ENCODE measurements at regions not wholly inside any gene's neighbourhood (a gene's known extent, or its start where the extent isn't known, plus 50 kb on each side); places are given as distances from the start of the nearest gene placed in this dataset.

- WGBS, result 97% methylated on average over 3 of the region's 3 CpGs
- Histone ChIP-seq H2AFZ (ENCODE audit: low read depth, low read length) (no peak overlapping the region), H2AK5ac (ENCODE audit: low read length, severe bottlenecking) (no peak overlapping the region), H3K4ac (ENCODE audit: low read depth in 1 of 2, low read length in 2 of 2) (peak overlapping the region in 1 of 2 experiments; percentile 73), H4K91ac (ENCODE audit: low read length) (no peak overlapping the region), H3K9me3 (ENCODE audit: control insufficient read depth, low read length) (no peaks in the 10 kb centered on the region), H3K9ac (ENCODE audit: low read length) (no peak overlapping the region), H3K27me3 (ENCODE audit: control insufficient read depth in 1 of 2, insufficient read depth in 1 of 2, low read length in 2 of 2) (no peaks in the 10 kb centered on the region), H3K4me2 (ENCODE audit: low read length, poor library complexity, severe bottlenecking) (no peak overlapping the region), H3K14ac (ENCODE audit: low read length in 2 of 2) (no peak overlapping the region), H3K79me1 (replicated peaks; ENCODE audit: low read length, poor library complexity, severe bottlenecking) (no peaks in the 10 kb centered on the region), H3K27ac (ENCODE audit: low read length, poor library complexity, severe bottlenecking) (no peak overlapping the region), H2BK5ac (ENCODE audit: low read depth, low read length, poor library complexity, severe bottlenecking) (no peak overlapping the region), H3K4me3 (ENCODE audit: insufficient read depth in 1 of 2, low read depth in 1 of 2, low read length in 2 of 2) (no peak overlapping the region), H3K18ac (ENCODE audit: low read depth in 1 of 2, low read length in 2 of 2) (peak overlapping the region in 1 of 2 experiments; percentile 68), H2BK15ac (ENCODE audit: low read depth, poor library complexity, severe bottlenecking) (no peak overlapping the region), H3K36me3 (ENCODE audit: control insufficient read depth in 1 of 2, insufficient read depth in 2 of 2, low read depth in 1 of 2, low read length in 2 of 2) (no peaks in the 10 kb centered on the region), H3K23ac (ENCODE audit: low read length in 2 of 2) (no peak overlapping the region), H4K8ac (ENCODE audit: low read length) (no peak overlapping the region), H3K4me1 (ENCODE audit: control insufficient read depth, insufficient read depth, low read depth, low read length) (no peaks in the 10 kb centered on the region), H2BK120ac (ENCODE audit: low read depth, low read length) (no peak overlapping the region), H2BK12ac (ENCODE audit: low read length in 2 of 2) (peak overlapping the region in 1 of 2 experiments; percentile 79)
- no peak for DNase-seq
Measured at GRCh38 chr4:155546451-155546850, 120.2 kb upstream of the GUCY1A1 start.

GRCh38 chr4:155545456-155545855, 121.2 kb upstream of the GUCY1A1 start:
- no peak for DNase-seq
- no peak overlapping the region for H3K9ac ChIP-seq (ENCODE audit: low read length)
- no peak overlapping the region for H3K14ac ChIP-seq (ENCODE audit: low read length in 2 of 2)
- no peak overlapping the region for H2AK5ac ChIP-seq (ENCODE audit: low read length, severe bottlenecking)
- no peak overlapping the region for H4K91ac ChIP-seq (ENCODE audit: low read length)
- H3K4me2 ChIP-seq (ENCODE audit: low read length, poor library complexity, severe bottlenecking), result no peak overlapping the region
- H2BK120ac ChIP-seq (ENCODE audit: low read depth, low read length), result no peak overlapping the region
- no peak overlapping the region for H2BK15ac ChIP-seq (ENCODE audit: low read depth, poor library complexity, severe bottlenecking)
- H3K9me3 ChIP-seq (ENCODE audit: control insufficient read depth, low read length), result no peaks in the 10 kb centered on the region
- H4K8ac ChIP-seq (ENCODE audit: low read length), result no peak overlapping the region
- H3K79me1 ChIP-seq (replicated peaks; ENCODE audit: low read length, poor library complexity, severe bottlenecking), result no peaks in the 10 kb centered on the region
- H2BK5ac ChIP-seq (ENCODE audit: low read depth, low read length, poor library complexity, severe bottlenecking), result no peak overlapping the region
- H3K4me1 ChIP-seq (ENCODE audit: control insufficient read depth, insufficient read depth, low read depth, low read length), result no peaks in the 10 kb centered on the region
- H3K18ac ChIP-seq (ENCODE audit: low read depth in 1 of 2, low read length in 2 of 2), result no peak overlapping the region
- no peak overlapping the region for H2AFZ ChIP-seq (ENCODE audit: low read depth, low read length)
- no peaks in the 10 kb centered on the region for H3K27me3 ChIP-seq (ENCODE audit: control insufficient read depth in 1 of 2, insufficient read depth in 1 of 2, low read length in 2 of 2)
- H3K23ac ChIP-seq (ENCODE audit: low read length in 2 of 2), result no peak overlapping the region
- H3K36me3 ChIP-seq (ENCODE audit: control insufficient read depth in 1 of 2, insufficient read depth in 2 of 2, low read depth in 1 of 2, low read length in 2 of 2), result no peaks in the 10 kb centered on the region
- H2BK12ac ChIP-seq (ENCODE audit: low read length in 2 of 2), result no peak overlapping the region
- H3K4ac ChIP-seq (ENCODE audit: low read depth in 1 of 2, low read length in 2 of 2), result no peak overlapping the region
- no peak overlapping the region for H3K27ac ChIP-seq (ENCODE audit: low read length, poor library complexity, severe bottlenecking)
- H3K4me3 ChIP-seq (ENCODE audit: insufficient read depth in 1 of 2, low read depth in 1 of 2, low read length in 2 of 2), result no peak overlapping the region
- no CpG with 5 or more reads among the region's 2 CpGs for WGBS

GRCh38 chr4:155544547-155544946, 122.1 kb upstream of the GUCY1A1 start:
- Histone ChIP-seq H2AFZ (ENCODE audit: low read depth, low read length) (no peak overlapping the region), H4K8ac (ENCODE audit: low read length) (no peak overlapping the region), H2AK5ac (ENCODE audit: low read length, severe bottlenecking) (no peak overlapping the region), H2BK12ac (ENCODE audit: low read length in 2 of 2) (peak overlapping the region in 1 of 2 experiments; percentile 18), H3K9me3 (ENCODE audit: control insufficient read depth, low read length) (no peaks in the 10 kb centered on the region), H2BK5ac (ENCODE audit: low read depth, low read length, poor library complexity, severe bottlenecking) (no peak overlapping the region), H3K18ac (ENCODE audit: low read depth in 1 of 2, low read length in 2 of 2) (no peak overlapping the region), H3K36me3 (ENCODE audit: control insufficient read depth in 1 of 2, insufficient read depth in 2 of 2, low read depth in 1 of 2, low read length in 2 of 2) (no peaks in the 10 kb centered on the region), H3K27me3 (ENCODE audit: control insufficient read depth in 1 of 2, insufficient read depth in 1 of 2, low read length in 2 of 2) (no peaks in the 10 kb centered on the region), H2BK120ac (ENCODE audit: low read depth, low read length) (peak overlapping the region; percentile 15), H3K27ac (ENCODE audit: low read length, poor library complexity, severe bottlenecking) (no peak overlapping the region), H3K4me1 (ENCODE audit: control insufficient read depth, insufficient read depth, low read depth, low read length) (no peaks in the 10 kb centered on the region), H3K14ac (ENCODE audit: low read length in 2 of 2) (no peak overlapping the region), H4K91ac (ENCODE audit: low read length) (peak overlapping the region; percentile 73), H3K4me2 (ENCODE audit: low read length, poor library complexity, severe bottlenecking) (no peak overlapping the region), H3K4ac (ENCODE audit: low read depth in 1 of 2, low read length in 2 of 2) (no peak overlapping the region), H3K23ac (ENCODE audit: low read length in 2 of 2) (no peak overlapping the region), H3K9ac (ENCODE audit: low read length) (no peak overlapping the region), H2BK15ac (ENCODE audit: low read depth, poor library complexity, severe bottlenecking) (peak overlapping the region; percentile 70), H3K79me1 (replicated peaks; ENCODE audit: low read length, poor library complexity, severe bottlenecking) (no peaks in the 10 kb centered on the region), H3K4me3 (ENCODE audit: insufficient read depth in 1 of 2, low read depth in 1 of 2, low read length in 2 of 2) (no peak overlapping the region)
- no peak for DNase-seq
- WGBS, result 90% methylated on average over 5 of the region's 6 CpGs

GRCh38 chr4:155543126-155543765, 123.4 kb upstream of the GUCY1A1 start:
- H2BK120ac ChIP-seq (ENCODE audit: low read depth, low read length), result no peak overlapping the region
- H2AFZ ChIP-seq (ENCODE audit: low read depth, low read length), result no peak overlapping the region
- H3K27me3 ChIP-seq (ENCODE audit: control insufficient read depth in 1 of 2, insufficient read depth in 1 of 2, low read length in 2 of 2), result no peaks in the 10 kb centered on the region
- H3K23ac ChIP-seq (ENCODE audit: low read length in 2 of 2), result no peak overlapping the region
- H3K36me3 ChIP-seq (ENCODE audit: control insufficient read depth in 1 of 2, insufficient read depth in 2 of 2, low read depth in 1 of 2, low read length in 2 of 2), result no peaks in the 10 kb centered on the region
- no peak overlapping the region for H3K14ac ChIP-seq (ENCODE audit: low read length in 2 of 2)
- H3K4ac ChIP-seq (ENCODE audit: low read depth in 1 of 2, low read length in 2 of 2), result no peak overlapping the region
- H3K4me1 ChIP-seq (ENCODE audit: control insufficient read depth, insufficient read depth, low read depth, low read length), result no peaks in the 10 kb centered on the region
- no peak overlapping the region for H2BK15ac ChIP-seq (ENCODE audit: low read depth, poor library complexity, severe bottlenecking)
- H2BK12ac ChIP-seq (ENCODE audit: low read length in 2 of 2), result no peak overlapping the region
- H4K8ac ChIP-seq (ENCODE audit: low read length), result no peak overlapping the region
- H3K4me2 ChIP-seq (ENCODE audit: low read length, poor library complexity, severe bottlenecking), result no peak overlapping the region
- DNase-seq, result peak; percentile 82
- no peaks in the 10 kb centered on the region for H3K9me3 ChIP-seq (ENCODE audit: control insufficient read depth, low read length)
- H3K9ac ChIP-seq (ENCODE audit: low read length), result peak overlapping the region; percentile 14
- peak overlapping the region; percentile 8 for H3K27ac ChIP-seq (ENCODE audit: low read length, poor library complexity, severe bottlenecking)
- H2BK5ac ChIP-seq (ENCODE audit: low read depth, low read length, poor library complexity, severe bottlenecking), result no peak overlapping the region
- peak overlapping the region in 1 of 2 experiments; percentile 29 for H3K4me3 ChIP-seq (ENCODE audit: insufficient read depth in 1 of 2, low read depth in 1 of 2, low read length in 2 of 2)
- no peak overlapping the region for H4K91ac ChIP-seq (ENCODE audit: low read length)
- H3K79me1 ChIP-seq (replicated peaks; ENCODE audit: low read length, poor library complexity, severe bottlenecking), result no peaks in the 10 kb centered on the region
- H2AK5ac ChIP-seq (ENCODE audit: low read length, severe bottlenecking), result no peak overlapping the region
- H3K18ac ChIP-seq (ENCODE audit: low read depth in 1 of 2, low read length in 2 of 2), result no peak overlapping the region
- 5% methylated on average over 2 of the region's 3 CpGs for WGBS

Measured in mesenchymal stem cell (in vitro differentiated cells and primary cell).